ENCODE measurements at regions not wholly inside any gene's neighbourhood (a gene's known extent, or its start where the extent isn't known, plus 50 kb on each side); places are given as distances from the start of the nearest gene placed in this dataset.
A peak's percentile ranks its signal among the peaks of the same experiment; 100 is the strongest.

DNA sequence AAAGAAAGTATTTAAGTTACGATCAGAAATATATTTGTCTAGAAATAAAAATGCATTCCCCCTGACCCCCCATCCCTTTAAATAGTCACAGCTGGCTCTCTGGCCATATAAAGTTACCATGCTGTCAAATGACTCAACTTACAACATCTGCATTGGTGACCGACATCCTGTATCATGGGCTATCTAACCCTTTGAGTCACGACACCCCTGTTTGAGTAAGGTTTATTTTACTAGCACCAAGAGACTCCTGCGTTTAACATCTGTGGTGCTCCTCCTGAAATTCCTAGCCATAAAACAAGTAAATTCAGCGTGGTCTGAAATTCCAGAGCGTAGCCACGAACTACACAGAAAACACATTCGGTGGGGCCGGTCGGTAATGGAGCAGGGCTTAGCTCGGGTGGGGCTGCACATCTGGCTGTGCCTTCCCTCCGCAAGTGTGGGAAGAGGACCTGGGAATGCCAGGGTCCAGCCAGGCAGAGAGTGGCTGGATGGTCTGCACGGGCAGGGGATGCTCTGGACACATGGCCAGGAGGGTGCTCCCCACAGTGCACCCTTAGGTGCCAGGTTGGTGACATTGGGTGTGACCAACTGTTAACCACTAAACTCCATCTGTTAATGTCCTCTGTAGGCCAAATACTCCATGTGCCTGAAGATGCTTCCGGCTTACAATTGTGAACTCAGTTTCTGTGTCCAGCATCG is 53.0 kb upstream of the CLDN14 start:
- DNase-seq = no peak

DNA sequence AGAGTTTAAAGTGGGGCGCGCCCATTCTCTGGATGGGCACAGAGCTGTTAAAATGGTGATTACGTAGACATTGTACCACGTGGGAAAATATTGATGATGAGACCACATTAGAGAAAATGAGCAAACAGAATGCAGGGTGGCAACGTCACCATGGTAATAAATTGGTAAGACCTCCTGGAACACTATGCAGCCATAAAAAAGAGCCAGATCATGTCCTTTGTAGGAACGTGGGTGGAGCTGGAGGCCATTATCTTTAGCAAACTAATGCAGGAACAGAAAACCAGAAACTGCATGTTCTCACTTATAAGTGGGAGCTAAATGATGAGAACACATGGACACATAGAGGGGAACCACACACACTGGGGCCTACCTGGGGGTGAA is 53.5 kb upstream of the CLDN14 start:
- DNase-seq = no peak

DNA sequence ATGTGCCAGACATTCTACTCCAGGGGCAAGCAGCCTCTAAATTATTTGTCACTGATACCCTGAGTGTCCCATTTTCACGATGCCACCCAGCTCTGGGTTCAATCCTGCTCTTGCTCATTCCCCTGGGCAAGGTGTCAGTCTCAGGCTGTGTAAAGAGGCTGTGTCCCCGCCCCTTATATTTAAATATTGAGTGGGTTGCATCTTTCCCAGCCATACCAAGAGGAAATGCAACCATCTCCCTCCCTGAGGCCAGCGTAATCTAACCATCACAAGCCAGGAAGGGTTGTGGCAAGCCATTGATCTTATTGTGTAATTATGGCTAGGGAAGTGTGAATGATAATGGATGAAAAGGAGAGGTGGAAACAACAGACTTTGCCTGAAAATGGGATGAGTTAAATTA is 54.7 kb upstream of the CLDN14 start:
- DNase-seq = no peak

DNA sequence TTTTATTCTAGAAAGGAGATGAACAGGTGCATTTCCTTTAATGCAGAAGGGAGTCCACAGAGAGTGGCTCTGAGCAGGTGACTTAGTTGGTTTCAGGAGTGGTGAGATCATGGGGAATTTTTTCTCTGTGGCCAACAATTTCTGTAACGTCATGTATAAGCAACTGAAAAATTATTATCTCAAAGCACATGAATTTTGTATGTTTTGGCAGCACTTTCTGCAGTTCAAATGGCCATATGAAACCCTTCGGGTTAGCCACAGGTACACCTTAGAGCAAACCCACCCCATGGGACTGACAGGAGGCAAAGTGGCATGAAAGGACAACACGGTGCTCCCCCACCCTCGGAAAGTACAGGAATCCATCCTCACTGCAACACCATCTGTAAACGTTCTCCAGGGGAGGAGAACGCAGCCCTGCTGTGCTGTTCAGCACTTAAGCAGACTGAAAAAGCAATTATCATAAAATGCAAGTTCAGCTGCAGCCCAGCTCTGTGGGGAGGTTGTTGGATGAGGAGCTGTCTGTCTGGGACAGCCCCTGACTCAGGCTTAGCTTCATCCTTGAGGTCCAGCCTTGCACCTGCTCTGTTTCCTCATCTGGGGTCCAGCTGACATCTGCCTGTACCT is 55.8 kb upstream of the CLDN14 start:
- peak; percentile 14 for DNase-seq

DNA sequence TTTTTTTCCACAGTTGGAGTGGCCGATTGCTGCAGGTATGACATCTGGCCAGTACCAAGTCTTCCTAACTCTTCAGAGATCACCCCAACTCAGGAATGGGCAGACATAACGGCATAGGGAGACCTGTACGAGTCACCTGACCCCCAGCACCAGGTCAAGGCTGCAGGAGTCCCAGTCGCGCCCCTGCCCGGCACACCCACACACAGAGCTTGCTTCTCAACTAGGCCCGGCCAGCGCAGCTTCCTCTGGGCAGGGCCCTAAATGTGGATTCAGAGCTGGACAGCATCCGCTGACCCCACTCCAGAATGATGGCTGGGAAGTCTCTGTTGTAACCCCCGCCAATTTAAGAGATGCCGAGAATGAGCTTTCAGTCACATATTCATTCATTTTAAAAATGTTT is 58.8 kb upstream of the CLDN14 start:
- no peak for DNase-seq

DNA sequence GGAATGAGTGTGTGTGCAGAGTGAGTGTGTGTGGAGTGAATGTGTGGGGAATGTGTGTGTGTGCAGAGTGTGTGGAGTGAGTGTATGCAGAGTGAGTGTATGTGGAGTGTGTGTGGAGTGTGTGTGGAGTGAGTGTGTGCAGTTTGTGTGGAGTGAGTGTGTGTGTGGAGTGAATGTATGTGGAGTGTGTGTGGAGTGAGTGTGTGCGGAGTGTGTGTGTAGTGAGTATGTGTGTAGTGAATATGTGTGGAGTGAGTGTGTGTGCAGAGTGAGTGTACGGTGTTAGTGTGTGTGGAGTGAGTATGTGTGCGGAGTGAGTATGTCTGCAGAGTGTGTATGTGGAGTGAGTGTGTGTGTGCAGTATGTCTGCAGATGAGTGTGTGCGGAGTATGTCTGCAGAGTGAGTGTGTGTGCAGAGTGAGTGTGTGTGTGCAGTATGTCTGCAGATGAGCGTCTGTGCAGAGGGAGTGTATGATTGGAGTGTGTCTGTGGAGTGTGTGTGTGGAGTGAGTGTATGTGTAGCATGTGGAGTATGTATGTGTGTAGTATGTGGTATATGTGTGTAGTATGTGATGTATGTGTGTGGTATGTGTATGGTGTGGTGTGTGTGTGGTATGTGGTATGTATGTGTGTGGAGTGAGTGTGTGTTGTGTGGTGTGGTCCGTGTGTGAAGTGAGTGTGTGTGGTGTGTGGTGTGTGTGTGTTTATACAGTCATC is 59.7 kb upstream of the CLDN14 start:
- DNase-seq = no peak

DNA sequence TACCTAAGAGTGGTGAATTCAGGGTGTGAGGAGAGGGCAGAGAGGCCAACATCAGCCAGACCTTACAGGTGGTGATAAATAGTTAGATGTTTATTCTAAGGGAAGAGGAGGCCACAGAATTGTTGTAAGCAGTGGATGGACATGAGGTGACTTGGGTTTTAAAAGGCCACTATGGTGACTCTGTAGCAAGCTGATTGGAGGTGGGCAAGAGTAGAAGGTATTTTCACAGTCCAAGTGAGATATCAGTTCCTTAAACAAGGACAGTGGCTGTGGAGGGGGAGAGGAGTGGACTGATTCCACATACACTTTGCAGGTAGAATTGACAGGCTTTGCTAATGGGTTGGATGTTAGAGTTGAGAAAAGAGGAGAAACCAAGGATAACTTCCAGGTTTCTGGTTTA is 60.8 kb upstream of the CLDN14 start:
- DNase-seq = no peak

DNA sequence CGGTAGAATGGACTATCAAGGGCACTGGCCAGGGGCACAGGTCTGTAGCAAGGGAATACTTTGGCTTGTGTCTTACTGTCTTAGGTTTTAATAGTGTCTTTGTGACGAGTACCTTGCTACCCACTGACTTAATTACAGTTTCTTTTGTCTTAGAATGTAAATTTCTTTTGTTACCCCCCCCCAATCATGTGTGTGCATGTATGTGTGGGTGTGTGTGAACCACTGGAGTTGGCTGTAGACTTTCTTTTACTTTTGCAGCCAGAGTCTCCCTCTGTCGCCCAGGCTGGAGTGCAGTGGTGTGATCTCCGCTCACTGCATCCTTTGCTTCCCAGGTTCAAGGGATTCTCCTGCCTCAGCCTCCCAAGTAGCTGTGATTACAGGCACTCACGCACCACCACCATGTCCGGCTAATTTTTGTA is 61.8 kb upstream of the CLDN14 start:
- DNase-seq = no peak

DNA sequence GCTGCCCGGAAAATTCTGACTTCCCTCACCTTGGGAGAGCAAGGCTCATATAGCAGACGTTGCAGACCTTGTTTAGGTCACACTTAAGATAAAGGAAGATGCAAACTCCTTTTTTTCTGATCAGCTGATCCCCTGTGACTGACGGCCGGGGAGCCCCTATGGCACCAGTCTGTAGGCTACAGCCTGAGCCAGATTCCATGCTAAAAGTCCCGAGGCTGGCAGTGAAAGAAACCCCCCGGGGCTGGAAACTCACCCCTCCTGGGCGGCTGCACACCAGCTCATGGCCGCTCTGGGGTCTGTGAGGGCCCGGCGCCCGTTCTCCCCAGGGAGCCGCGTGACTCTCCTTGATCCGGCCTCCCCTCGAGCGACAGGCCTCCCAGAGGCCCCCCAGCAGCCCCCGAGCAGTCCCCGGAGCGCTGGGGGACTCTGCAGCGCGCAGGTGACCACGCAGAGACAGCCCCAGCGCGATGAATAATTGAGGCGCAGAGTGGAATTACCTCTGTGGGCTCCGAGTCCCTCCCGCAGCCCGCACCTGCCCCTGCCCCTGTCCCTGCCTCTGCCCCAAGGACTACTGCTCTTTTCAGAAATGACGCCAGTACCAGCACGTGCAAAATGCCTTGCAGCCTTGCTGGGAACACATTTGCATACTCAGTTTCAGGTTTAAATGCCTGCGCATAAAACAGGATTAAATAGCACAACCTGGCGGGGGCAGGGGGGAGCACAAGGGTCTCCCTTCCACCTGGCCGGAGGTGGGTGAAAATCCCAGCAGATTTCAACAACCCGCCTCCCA is 62.6 kb upstream of the CLDN14 start:
- no peak for DNase-seq

DNA sequence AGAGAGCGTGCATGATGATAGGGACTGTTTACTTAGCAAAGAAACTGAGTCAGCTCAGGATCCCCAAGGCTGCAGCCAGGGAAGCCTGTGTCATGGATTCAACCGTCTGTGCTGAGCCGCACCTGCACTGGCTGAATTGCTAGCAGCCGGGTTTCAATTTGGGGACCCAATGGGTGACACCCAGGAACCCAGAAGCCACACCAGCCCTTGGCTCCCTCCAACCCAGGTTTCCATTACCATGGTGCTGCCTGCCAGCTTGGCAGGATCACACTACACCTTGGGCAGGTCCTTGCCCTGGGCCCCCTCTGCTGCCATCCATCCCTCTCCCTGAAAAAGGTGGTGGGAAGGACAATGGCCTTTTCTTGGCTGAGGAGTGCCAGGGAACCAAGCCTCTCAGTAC is 64.0 kb upstream of the CLDN14 start:
- no peak for DNase-seq

DNA sequence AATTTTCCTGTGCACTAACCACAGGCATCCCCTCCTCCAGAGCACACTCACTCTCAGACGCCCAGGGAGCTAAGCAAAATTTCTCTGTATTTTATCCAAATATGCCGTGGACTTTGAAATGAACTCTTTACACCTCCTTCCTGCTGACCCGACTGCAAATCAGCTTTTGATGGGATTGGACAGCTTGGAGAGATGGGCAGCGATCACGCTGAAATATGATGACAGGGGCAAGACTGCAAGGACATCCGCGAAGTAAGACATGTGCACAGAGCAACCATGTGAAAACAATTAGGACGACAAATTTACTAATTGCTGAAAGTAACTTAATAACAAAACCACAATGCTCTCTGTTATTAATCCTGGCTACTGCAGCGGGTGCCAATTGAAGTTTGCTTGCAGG is 64.6 kb upstream of the CLDN14 start:
- DNase-seq = no peak

DNA sequence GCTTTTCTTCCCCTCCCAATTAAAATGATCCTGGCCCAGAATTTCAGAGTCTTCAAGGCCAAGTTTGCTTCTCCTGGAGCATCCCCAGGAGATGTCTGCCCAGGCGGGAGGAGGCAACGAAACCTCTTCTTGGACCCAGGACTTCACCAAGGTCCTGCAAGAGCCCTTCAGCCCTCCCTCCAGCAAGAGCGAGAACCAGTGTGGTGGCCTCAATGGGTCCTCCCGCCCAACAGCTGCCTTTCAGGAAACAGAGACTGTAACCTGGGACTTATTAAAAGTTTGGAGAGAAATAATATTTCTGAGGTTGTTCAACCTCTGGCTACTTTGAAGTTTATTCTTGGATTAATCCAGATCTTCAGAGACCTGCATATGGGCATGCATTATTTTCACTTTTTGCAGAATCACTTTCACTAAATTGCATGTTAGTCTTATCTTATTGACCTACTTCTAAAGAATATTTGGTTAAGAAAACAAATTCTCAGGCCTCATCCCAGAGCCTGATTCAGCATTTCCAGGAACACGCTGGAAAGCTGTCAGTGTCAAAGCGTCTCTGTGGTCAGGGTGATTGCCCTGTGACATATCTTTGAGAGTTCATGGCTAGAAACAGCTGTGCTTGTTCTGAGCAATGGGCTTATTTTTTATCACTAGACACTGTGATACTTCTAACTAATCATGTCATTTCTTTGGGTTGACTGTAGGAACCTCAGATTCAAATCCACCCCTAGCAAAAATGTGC is 66.0 kb upstream of the CLDN14 start:
- DNase-seq = no peak

DNA sequence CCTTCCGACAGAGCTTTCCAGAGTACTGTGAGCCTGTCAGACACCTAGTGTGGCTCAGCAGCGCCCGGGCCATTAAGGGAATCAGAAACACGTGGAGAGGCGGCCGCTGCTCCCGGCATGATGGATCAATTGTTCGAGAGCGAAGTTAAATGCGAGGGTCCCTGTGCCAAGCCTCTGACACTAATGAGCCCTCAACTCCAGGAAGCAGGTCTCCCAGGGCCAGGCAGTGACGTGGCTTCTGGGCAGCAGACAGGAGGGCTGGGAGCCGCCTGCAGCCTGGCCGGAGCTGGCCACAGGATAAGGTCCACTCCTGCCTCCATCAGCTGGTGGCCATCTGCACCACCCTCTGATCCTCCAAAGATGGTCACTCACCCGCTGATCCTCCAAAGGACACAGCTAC is 67.5 kb upstream of the CLDN14 start:
- DNase-seq = no peak

DNA sequence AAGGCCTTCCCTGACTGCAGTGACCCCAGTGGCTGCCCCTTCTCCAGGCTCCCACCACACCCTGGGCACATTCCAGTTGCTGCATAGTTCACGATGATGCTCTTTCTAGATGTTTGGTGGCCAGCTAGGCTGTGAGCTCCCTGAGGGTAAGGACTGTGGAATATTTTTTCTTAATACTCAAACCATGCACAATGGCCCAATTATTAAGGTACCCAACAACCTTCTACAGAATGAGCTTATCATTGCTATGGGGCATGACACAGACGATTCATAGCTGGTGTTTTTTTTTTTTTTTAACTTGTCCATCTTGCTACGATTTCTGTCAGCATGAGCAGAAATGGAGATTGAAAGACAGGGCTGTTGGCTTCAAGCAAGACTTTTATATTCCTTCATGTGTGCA is 68.9 kb upstream of the CLDN14 start:
- no peak for DNase-seq

DNA sequence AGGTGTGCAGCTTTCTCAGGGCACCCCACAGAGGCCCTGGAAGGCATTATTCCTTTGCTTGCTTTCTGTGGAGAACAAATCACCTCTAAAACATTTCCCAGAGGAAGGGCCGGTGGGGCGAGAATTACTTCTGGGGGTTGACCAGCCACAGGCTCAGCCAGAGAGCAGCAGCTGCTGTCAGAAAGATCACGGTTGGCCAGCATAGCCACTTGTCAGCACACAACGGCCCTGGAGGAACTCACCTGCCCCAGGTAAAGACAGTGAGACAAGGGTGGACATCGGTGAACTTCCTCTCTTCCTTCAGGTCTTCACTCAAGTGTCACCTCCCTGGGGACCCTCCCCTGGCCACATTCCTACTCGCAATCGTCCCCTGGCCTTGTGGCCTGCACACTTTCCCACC is 69.5 kb upstream of the CLDN14 start:
- no peak for DNase-seq

DNA sequence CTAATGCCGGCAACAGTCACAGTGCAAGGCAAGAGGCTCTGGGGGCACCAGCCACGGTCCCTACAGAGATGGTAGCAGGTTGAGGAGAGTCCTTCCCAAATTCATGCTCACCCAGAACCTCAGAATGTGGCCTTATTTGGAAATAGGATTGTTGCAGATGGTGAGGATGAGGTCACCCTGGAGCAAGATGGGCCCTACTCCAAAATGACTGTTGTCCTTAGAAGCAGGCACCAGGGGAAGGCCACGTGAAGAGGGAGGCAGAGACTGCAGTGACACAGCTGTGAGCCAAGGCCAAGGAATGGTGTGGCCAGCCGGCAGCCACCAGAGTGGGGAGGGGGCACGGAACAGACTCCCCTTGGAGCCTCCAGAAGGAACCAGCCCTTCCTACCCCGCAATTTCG is 70.8 kb upstream of the CLDN14 start:
- no peak for DNase-seq

DNA sequence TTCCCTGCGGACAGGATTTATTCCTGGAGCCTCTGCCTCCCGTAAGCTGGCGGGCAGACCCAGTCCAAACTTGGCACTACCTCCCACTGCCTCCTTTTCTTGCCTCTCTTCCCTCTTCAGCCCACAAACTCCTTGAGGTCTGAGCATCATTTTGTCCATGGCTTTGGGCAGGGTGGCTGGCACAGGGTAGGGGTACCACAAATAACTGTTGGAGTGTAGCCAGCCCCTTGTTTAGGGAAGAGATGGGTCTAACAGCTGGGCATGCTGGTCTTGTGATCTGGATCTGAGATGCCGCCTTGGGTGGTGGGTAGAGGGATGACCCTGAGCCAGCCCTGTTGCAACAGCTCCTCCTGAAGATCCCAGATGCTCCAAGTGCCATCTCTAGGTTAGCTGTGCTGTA is 71.4 kb upstream of the CLDN14 start:
- no peak for DNase-seq

DNA sequence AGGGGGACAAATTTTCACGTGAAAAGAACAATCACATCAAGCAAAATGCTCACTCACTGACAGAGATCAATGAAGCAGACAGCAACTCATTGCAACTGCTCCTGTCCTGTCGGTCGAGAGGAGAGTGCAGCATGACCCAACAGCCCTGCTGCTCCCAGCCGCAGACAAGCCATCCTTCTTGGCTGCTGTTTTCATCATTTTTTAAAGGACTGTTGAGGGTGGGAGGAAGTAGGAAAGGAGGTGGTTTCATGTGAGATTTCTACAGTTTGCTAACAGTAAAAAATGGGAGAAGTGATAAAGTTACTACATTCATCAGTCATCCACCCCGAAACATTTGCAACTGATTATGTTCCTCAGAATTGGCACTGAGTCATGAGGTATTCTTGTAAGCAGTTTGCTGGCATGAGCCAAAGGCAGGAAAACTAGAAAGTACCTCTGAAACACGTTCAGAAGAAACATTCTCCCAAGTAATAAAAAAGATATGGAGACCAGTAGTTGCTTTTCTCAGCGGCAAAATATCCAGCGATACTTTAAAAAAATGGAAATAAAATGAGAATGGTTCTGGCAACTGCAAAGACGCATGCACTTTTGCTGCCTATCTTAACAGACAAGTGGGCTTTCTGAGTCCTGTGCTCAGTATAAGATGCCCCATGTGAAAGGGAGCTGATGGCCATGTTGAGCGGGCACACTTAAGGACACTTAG is 72.0 kb upstream of the CLDN14 start:
- no peak for DNase-seq

DNA sequence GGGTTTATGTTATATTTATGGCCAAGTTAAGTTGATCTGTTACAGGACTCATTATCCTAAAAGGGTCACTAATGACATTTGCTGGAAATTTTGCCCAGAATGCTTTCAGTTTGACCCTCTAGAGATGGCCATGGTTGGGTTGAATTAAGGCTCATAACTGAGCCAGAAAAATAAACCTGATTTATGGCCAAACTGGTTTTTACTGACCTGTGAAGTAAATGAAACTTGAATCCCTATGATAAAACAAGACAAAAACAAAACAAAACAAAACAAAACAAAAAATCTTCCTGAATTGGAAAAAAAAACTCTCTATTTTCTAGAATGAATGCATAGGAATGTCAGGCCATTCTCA is 72.5 kb upstream of the CLDN14 start:
- DNase-seq = no peak

DNA sequence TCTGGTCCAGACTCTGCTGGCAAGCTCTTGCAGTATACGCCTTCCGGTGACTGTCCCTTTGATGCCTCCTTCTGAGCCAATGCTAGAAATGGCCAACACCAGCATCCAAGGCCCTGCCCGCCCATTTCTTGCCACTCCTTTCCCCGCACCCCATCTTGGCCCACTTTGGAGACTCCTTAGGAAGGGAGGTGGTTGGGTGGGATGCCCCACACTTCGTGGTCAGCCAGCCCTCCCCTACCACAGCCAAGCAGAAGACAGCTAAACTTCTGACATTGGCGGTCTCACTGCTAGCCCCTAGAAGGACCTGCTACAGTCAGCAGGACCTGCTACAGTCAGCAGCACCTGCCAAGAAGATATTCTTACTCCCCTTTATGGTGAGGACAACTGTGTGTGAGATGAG is 73.5 kb upstream of the CLDN14 start:
- DNase-seq = no peak

DNA sequence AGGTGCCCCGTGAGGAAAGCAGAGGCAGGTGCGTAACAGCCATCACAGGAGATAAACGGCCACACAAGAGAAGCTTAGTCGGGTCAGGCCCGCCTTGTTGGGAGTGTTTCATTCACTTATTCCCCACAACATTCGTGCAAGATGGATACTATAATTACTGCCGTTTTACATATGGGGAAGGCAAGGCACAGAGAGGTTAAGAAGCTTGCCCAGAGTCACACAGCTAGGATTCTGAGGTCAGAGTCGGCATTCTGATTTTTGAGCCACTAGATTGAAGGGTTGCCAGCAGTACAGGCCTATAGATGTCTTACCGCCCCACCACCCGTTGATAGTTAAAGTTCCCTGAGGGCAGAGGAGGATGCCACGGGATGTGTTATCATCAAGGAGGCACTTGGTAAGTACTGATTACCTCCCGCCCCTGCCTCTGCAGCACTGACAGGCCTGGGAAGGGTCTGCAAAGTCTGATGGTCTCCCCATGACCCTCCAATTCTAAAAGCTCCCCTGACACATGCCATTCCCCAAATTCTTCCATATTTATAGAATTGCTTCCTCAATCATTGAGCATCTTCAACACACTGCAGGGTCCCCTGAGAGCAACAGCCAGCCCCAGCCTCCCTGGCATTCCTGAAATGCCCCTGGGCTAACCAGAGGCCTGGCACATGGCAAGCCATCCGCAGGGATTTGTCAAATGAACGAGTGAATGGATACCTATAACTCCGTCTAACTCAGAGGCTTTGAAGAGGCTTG is 74.7 kb upstream of the CLDN14 start:
- no peak for DNase-seq
